PC-3 (cell line): ENCODE measurements at regions not wholly inside any gene's neighbourhood (a gene's known extent, or its start where the extent isn't known, plus 50 kb on each side); places are given as distances from the start of the nearest gene placed in this dataset.

ENCODE experiments used
- ATAC-seq: fragments of 200-7000 bp; cut with Tn5 transposase; 2 replicates; pipeline ENCODE4 v1.9.1; 2020; ENCODE audit warnings: mild to moderate bottlenecking, moderate library complexity
- BruUV-seq: library from RNA; stranded (reverse); fragments of 400-500 nt; replicated peaks from 2 replicates; lab custom pipeline; 2021; lab: Mats Ljungman, UMichigan
- CTCF ChIA-PET: fragments of 300-600 bp; sonication (Branson Sonifier 250); formaldehyde crosslinking; loops from one replicate; lab custom pipeline; 2022; ENCODE audit warnings: antibody characterized with exemption; lab: Charles Lee
- POLR2A ChIA-PET: fragments of 300-600 bp; sonication (Branson Sonifier 250); formaldehyde crosslinking; loops from one replicate; lab custom pipeline; 2022; ENCODE audit warnings: antibody characterized with exemption; ENCODE audit not compliant: unreplicated experiment; lab: Charles Lee
- DNase-seq: peaks from one replicate; pipeline ENCODE4 v3.0.0-alpha.2; 2015
- H2AFZ ChIP-seq: fragments of 300-600 bp; sonication (generic); 2 replicates; pipeline ENCODE4 v1.6.0; 2016; ENCODE audit warnings: antibody characterized with exemption, low read length
- H3F3A ChIP-seq: fragments of 300-600 bp; sonication (generic); one replicate; pipeline ENCODE4 v1.6.0; 2017; ENCODE audit warnings: antibody characterized with exemption, low read length, control low read depth, mild to moderate bottlenecking; ENCODE audit not compliant: unreplicated experiment
- H3K27ac ChIP-seq: fragments of 300-600 bp; sonication (generic); 2 replicates; pipeline ENCODE4 v1.5.1; 2016; ENCODE audit warnings: mild to moderate bottlenecking, low read length
- H3K27me3 ChIP-seq: fragments of 300-600 bp; sonication (generic); 2 replicates; pipeline ENCODE4 v1.6.1; 2016; ENCODE audit warnings: low read length, mixed read lengths
- H3K36me3 ChIP-seq: fragments of 300-600 bp; sonication (generic); 2 replicates; pipeline ENCODE4 v1.6.1; 2016; ENCODE audit warnings: low read depth, mixed run types, low read length, mixed read lengths
- H3K4me1 ChIP-seq: fragments of 300-600 bp; sonication (generic); 2 replicates; pipeline ENCODE4 v1.5.1; 2016; ENCODE audit warnings: low read length; ENCODE audit not compliant: insufficient read depth
- H3K4me2 ChIP-seq: fragments of 300-600 bp; sonication (generic); 2 replicates; pipeline ENCODE4 v1.6.0; 2016; ENCODE audit warnings: low read length
- H3K4me3 ChIP-seq: fragments of 300-600 bp; sonication (generic); 2 replicates; pipeline ENCODE4 v1.5.1; 2016; ENCODE audit warnings: mild to moderate bottlenecking, low read length, mixed read lengths
- H3K79me2 ChIP-seq: fragments of 300-600 bp; sonication (generic); 2 replicates; pipeline ENCODE4 v1.6.1; 2017; ENCODE audit warnings: low read length, mixed read lengths
- H3K9ac ChIP-seq: fragments of 300-600 bp; sonication (generic); 2 replicates; pipeline ENCODE4 v1.6.0; 2016; ENCODE audit warnings: mild to moderate bottlenecking, low read length
- H3K9me2 ChIP-seq: fragments of 300-600 bp; sonication (generic); replicated peaks from 2 replicates; pipeline ENCODE4 v1.6.1; 2016; ENCODE audit warnings: mixed run types, low read length, mixed read lengths
- H3K9me3 ChIP-seq: fragments of 300-600 bp; sonication (generic); 2 replicates; pipeline ENCODE4 v1.6.1; 2016; ENCODE audit warnings: low read length, mixed read lengths
- H4K20me1 ChIP-seq: fragments of 300-600 bp; sonication (generic); 2 replicates; pipeline ENCODE4 v1.6.1; 2016; ENCODE audit warnings: low read length, mixed read lengths
- EZH2 ChIP-seq: fragments of 300-600 bp; sonication (generic); IDR thresholded peaks from one replicate; pipeline ENCODE4 v1.6.1; 2017; ENCODE audit warnings: antibody characterized with exemption, mild to moderate bottlenecking, low read length; ENCODE audit not compliant: unreplicated experiment
- EZH2phosphoT487 ChIP-seq: fragments of 300-600 bp; sonication (generic); IDR thresholded peaks from 2 replicates; pipeline ENCODE4 v1.6.1; 2018; ENCODE audit warnings: mild to moderate bottlenecking, antibody characterized with exemption, low read length, borderline replicate concordance
- intact Hi-C: fragments of 100-400 bp; cut with micrococcal nuclease; formaldehyde crosslinking; loops from 2 replicates; pipeline ENCODE4 v1.9.0; 2023
- TF ChIP-seq, protein P1 (sequence below): fragments of 300-600 bp; sonication (generic); conservative IDR thresholded peaks from 2 replicates; pipeline ENCODE4 v1.5.1; 2017; ENCODE audit warnings: antibody characterized with exemption, low read depth, mild to moderate bottlenecking, low read length

DNA sequence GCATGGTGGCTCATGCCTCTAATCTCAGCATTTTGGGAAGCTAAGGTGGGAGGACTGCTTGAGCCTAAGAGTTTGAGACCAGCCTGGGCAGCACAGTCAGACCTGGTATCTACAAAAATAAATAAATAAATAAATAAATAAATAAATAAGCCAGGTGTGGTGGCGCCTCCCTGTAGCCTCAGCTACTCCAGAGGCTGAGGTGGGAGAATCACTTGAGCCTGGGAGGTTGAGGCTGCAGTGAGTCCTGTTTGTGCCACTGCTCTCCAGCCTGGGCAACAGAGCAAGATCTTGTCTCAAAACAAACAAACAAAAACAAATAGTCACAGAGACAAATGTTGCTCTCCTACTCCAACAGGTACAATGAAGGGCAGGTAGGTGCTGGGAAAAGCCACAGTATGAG is 242.4 kb upstream of the POU3F1 start:
- intact Hi-C loops: no loop called here
- Histone ChIP-seq H3K27ac (no peak overlapping the region), H3K36me3 (no peaks in the 10 kb centered on the region), H3K9ac (no peak overlapping the region), H3K4me3 (no peak overlapping the region), H3K27me3 (peaks cover 78% of the 10 kb centered on the region), H3F3A (no peaks in the 10 kb centered on the region), H4K20me1 (no peaks in the 10 kb centered on the region), H3K9me3 (no peaks in the 10 kb centered on the region), H3K4me1 (no peaks in the 10 kb centered on the region), H3K79me2 (no peaks in the 10 kb centered on the region), H3K4me2 (no peak overlapping the region), H2AFZ (no peak overlapping the region), H3K9me2 (no peaks in the 10 kb centered on the region)
- DNase-seq: no peak
- POLR2A ChIA-PET: no interaction called here
- no TSS peak for BruUV-seq
- CTCF ChIA-PET: no interaction called here
- ATAC-seq: no peak
- TF ChIP-seq, protein P1, sequence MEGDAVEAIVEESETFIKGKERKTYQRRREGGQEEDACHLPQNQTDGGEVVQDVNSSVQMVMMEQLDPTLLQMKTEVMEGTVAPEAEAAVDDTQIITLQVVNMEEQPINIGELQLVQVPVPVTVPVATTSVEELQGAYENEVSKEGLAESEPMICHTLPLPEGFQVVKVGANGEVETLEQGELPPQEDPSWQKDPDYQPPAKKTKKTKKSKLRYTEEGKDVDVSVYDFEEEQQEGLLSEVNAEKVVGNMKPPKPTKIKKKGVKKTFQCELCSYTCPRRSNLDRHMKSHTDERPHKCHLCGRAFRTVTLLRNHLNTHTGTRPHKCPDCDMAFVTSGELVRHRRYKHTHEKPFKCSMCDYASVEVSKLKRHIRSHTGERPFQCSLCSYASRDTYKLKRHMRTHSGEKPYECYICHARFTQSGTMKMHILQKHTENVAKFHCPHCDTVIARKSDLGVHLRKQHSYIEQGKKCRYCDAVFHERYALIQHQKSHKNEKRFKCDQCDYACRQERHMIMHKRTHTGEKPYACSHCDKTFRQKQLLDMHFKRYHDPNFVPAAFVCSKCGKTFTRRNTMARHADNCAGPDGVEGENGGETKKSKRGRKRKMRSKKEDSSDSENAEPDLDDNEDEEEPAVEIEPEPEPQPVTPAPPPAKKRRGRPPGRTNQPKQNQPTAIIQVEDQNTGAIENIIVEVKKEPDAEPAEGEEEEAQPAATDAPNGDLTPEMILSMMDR: no peak
- no peak for TF ChIP-seq EZH2phosphoT487
- no peak for TF ChIP-seq EZH2

GRCh38 chr1:38287547-38287946 is 241.0 kb upstream of the POU3F1 start:
- Histone ChIP-seq H3K27me3 (peaks cover 75% of the 10 kb centered on the region), H3K27ac (no peak overlapping the region), H3K9me3 (no peaks in the 10 kb centered on the region), H4K20me1 (no peaks in the 10 kb centered on the region), H3K4me1 (no peaks in the 10 kb centered on the region), H2AFZ (no peak overlapping the region), H3K36me3 (no peaks in the 10 kb centered on the region), H3K4me2 (no peak overlapping the region), H3K4me3 (no peak overlapping the region), H3K9me2 (no peaks in the 10 kb centered on the region), H3F3A (no peaks in the 10 kb centered on the region), H3K79me2 (no peaks in the 10 kb centered on the region), H3K9ac (no peak overlapping the region)
- ChIA-PET POLR2A (no interaction called here), CTCF (no interaction called here)
- DNase-seq: no peak
- BruUV-seq: no TSS peak
- ATAC-seq: no peak
- no peak for TF ChIP-seq EZH2phosphoT487
- TF ChIP-seq EZH2: no peak
- TF ChIP-seq, protein P1: no peak
- intact Hi-C loops: no loop called here

- TF ChIP-seq EZH2 (no peak), EZH2phosphoT487 (no peak)
- TF ChIP-seq, protein P1: no peak
- Histone ChIP-seq H2AFZ (no peak overlapping the region), H3K36me3 (no peaks in the 10 kb centered on the region), H3K9me3 (no peaks in the 10 kb centered on the region), H4K20me1 (no peaks in the 10 kb centered on the region), H3F3A (no peaks in the 10 kb centered on the region), H3K4me2 (no peak overlapping the region), H3K4me3 (no peak overlapping the region), H3K27me3 (peaks cover 75% of the 10 kb centered on the region), H3K79me2 (no peaks in the 10 kb centered on the region), H3K9ac (no peak overlapping the region), H3K9me2 (no peaks in the 10 kb centered on the region), H3K27ac (no peak overlapping the region), H3K4me1 (no peaks in the 10 kb centered on the region)
- ChIA-PET POLR2A (no interaction called here), CTCF (no interaction called here)
- no peak for ATAC-seq
- intact Hi-C loops: no loop called here
- no TSS peak for BruUV-seq
- no peak for DNase-seq
Observed at GRCh38 chr1:38287036-38287435, 240.4 kb upstream of the POU3F1 start.
